Endodermal cell (in vitro differentiated cells): ENCODE measurements at regions not wholly inside any gene's neighbourhood (a gene's known extent, or its start where the extent isn't known, plus 50 kb on each side); places are given as distances from the start of the nearest gene placed in this dataset.

Experiments
- DNase-seq: peaks from one replicate; pipeline ENCODE4 v3.0.0-alpha.2; 2017
- H3K27ac ChIP-seq: 2 replicates; pipeline ENCODE4 v1.5.1; 2013; ENCODE audit warnings: mild to moderate bottlenecking, low read depth, low read length, moderate library complexity
- H3K27me3 ChIP-seq: 2 replicates; pipeline ENCODE4 v1.6.1; 2013; ENCODE audit warnings: mild to moderate bottlenecking, low read length, moderate library complexity; ENCODE audit not compliant: insufficient read depth, control insufficient read depth, poor library complexity, severe bottlenecking
- H3K36me3 ChIP-seq: 2 replicates; pipeline ENCODE4 v1.7.0; 2013; ENCODE audit warnings: mild to moderate bottlenecking, low read length, moderate library complexity; ENCODE audit not compliant: control insufficient read depth, insufficient read depth
- H3K4me1 ChIP-seq: one replicate; pipeline ENCODE4 v1.7.0; 2013; ENCODE audit warnings: low read length; ENCODE audit not compliant: control insufficient read depth, insufficient read depth
- H3K4me3 ChIP-seq: 2 replicates; pipeline ENCODE4 v1.5.1; 2013; ENCODE audit warnings: mild to moderate bottlenecking, low read length, moderate library complexity
- H3K9ac ChIP-seq: 2 replicates; pipeline ENCODE4 v1.6.1; 2013; ENCODE audit warnings: mild to moderate bottlenecking, low read length, moderate library complexity; ENCODE audit not compliant: poor library complexity, severe bottlenecking; ENCODE audit errors: extremely low read depth
- H3K9me3 ChIP-seq: 2 replicates; pipeline ENCODE4 v1.6.1; 2013; ENCODE audit warnings: mild to moderate bottlenecking, low read length, moderate library complexity; ENCODE audit not compliant: control insufficient read depth
- H3K27ac Mint-ChIP-seq: 2 replicates; pipeline ENCODE4 v1.8.0; 2020; ENCODE audit warnings: mixed read lengths
- H3K27me3 Mint-ChIP-seq: 2 replicates; pipeline ENCODE4 v1.8.0; 2021; ENCODE audit warnings: mild to moderate bottlenecking, mixed read lengths; ENCODE audit not compliant: insufficient read depth
- H3K36me3 Mint-ChIP-seq: 2 replicates; pipeline ENCODE4 v1.8.0; 2020; ENCODE audit warnings: low read depth, mixed read lengths
- H3K4me1 Mint-ChIP-seq: 2 replicates; pipeline ENCODE4 v1.8.0; 2020; ENCODE audit warnings: mixed read lengths
- H3K4me3 Mint-ChIP-seq: 2 replicates; pipeline ENCODE4 v1.8.0; 2020; ENCODE audit warnings: mild to moderate bottlenecking, moderate library complexity, mixed read lengths
- H3K9me3 Mint-ChIP-seq: 2 replicates; pipeline ENCODE4 v1.8.0; 2020; ENCODE audit warnings: mild to moderate bottlenecking, mixed read lengths
- WGBS, 2 experiments: methylation state at CpG; one replicate each; pipeline versions ENCODE4 v1.1.5 to v1.1.7; 2013; ENCODE audit warnings: missing lambda C conversion rate in 2 of 2, mixed read lengths in 1 of 2; ENCODE audit not compliant: insufficient coverage in 1 of 2, insufficient read length in 1 of 2; 5-methylcytosine and 5-hydroxymethylcytosine counted together
- TF ChIP-seq, protein P1 (sequence below): fragments of 200-600 bp; sonication (generic); conservative IDR thresholded peaks from 2 replicates; pipeline ENCODE4 v1.5.0; 2021; ENCODE audit warnings: antibody characterized with exemption, mild to moderate bottlenecking

DNA sequence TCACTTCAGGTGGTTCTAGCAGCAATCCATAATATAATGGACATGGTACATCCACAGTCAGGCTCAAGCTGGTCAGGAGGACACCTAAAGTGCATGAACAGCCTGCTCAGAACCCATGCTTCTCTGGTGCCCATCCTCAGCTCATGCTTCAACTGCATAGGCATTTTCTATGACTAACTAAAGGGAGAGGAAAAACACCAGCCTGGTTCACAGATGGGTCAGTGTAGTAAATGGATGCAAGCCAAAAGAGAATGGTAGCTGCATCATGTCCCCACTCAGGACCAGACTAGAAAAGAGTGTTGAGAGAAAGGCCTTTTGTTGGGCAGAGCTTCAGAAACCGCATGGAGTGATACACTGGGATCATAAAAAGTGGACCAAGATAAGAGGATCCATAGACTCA lies 556.6 kb downstream of the TLE1 start:
- no peaks in the 10 kb centered on the region for H3K9me3 ChIP-seq
- peaks cover 16% of the 10 kb centered on the region for H3K4me1 Mint-ChIP-seq
- H3K27ac Mint-ChIP-seq, result no peak overlapping the region
- no peak overlapping the region for H3K9ac ChIP-seq
- H3K4me3 ChIP-seq, result no peak overlapping the region
- H3K27ac ChIP-seq, result no peak overlapping the region
- H3K27me3 ChIP-seq, result no peaks in the 10 kb centered on the region
- TF ChIP-seq, protein P1, sequence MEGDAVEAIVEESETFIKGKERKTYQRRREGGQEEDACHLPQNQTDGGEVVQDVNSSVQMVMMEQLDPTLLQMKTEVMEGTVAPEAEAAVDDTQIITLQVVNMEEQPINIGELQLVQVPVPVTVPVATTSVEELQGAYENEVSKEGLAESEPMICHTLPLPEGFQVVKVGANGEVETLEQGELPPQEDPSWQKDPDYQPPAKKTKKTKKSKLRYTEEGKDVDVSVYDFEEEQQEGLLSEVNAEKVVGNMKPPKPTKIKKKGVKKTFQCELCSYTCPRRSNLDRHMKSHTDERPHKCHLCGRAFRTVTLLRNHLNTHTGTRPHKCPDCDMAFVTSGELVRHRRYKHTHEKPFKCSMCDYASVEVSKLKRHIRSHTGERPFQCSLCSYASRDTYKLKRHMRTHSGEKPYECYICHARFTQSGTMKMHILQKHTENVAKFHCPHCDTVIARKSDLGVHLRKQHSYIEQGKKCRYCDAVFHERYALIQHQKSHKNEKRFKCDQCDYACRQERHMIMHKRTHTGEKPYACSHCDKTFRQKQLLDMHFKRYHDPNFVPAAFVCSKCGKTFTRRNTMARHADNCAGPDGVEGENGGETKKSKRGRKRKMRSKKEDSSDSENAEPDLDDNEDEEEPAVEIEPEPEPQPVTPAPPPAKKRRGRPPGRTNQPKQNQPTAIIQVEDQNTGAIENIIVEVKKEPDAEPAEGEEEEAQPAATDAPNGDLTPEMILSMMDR, result no peak
- H3K9me3 Mint-ChIP-seq, result no peaks in the 10 kb centered on the region
- no peaks in the 10 kb centered on the region for H3K36me3 Mint-ChIP-seq
- no peaks in the 10 kb centered on the region for H3K27me3 Mint-ChIP-seq
- H3K36me3 ChIP-seq, result no peaks in the 10 kb centered on the region
- H3K4me1 ChIP-seq, result peaks cover 1% of the 10 kb centered on the region
- 91 to 100% methylated on average over 1 of the region's 1 CpG for WGBS, 2 experiments
- no peak overlapping the region for H3K4me3 Mint-ChIP-seq
- DNase-seq, result no peak

DNA sequence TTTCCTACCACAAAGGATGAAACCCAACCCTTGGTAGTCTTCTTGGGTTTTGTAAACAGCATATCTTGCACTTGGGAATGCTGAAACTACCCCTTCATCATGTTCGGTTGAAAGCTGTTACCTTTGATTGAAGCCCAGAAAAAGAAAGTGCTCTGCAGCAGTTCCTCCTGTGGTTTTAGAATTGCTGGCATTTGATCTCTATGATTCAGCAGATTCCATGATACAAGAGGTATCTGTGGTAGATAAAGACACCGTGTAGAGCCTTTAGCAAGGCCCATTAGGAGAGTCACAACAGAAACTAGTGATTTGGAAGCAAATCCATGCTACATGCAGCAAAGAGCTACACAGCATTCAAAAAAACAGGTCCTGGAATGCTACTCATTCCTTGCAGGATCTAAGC lies 557.0 kb downstream of the TLE1 start:
- Histone ChIP-seq H3K9me3 (no peaks in the 10 kb centered on the region), H3K4me3 (no peak overlapping the region), H3K9ac (no peak overlapping the region), H3K27ac (no peak overlapping the region), H3K27me3 (no peaks in the 10 kb centered on the region), H3K36me3 (no peaks in the 10 kb centered on the region), H3K4me1 (no peaks in the 10 kb centered on the region)
- 63 to 85% methylated on average over 1 to 2 of the region's 2 CpGs for WGBS, 2 experiments
- Mint-ChIP-seq H3K27ac (no peak overlapping the region), H3K36me3 (no peaks in the 10 kb centered on the region), H3K9me3 (no peaks in the 10 kb centered on the region), H3K4me3 (no peak overlapping the region), H3K27me3 (no peaks in the 10 kb centered on the region), H3K4me1 (peaks cover 13% of the 10 kb centered on the region)
- DNase-seq, result no peak
- TF ChIP-seq, protein P1, result no peak

DNA sequence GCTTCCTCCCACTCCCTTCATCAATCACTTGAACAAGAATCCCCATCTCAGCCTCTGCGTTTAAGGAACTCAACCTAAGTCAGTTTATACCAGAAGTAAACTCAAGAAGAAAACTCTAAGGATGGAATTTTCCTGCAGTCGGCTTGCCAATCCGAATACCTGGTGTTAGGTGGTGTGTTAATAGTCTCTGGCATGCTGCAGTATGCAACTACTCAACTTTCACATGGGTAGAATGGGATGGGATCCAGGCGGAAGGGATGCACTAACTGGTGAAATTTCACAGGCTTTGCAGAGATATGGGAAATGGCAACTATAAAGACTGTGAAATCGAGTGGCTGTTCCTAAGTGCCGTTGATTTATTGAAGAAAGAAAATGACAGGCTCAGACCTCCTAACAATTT lies 560.6 kb downstream of the TLE1 start:
- H3K9ac ChIP-seq, result no peak overlapping the region
- Mint-ChIP-seq H3K27ac (no peak overlapping the region), H3K9me3 (no peaks in the 10 kb centered on the region), H3K27me3 (no peaks in the 10 kb centered on the region), H3K4me1 (peaks cover 30% of the 10 kb centered on the region), H3K4me3 (no peak overlapping the region), H3K36me3 (no peaks in the 10 kb centered on the region)
- WGBS, 2 experiments, result 80 to 88% methylated on average over 1 to 6 of the region's 6 CpGs
- TF ChIP-seq, protein P1, result no peak
- H3K27me3 ChIP-seq, result no peaks in the 10 kb centered on the region
- no peak overlapping the region for H3K27ac ChIP-seq
- no peaks in the 10 kb centered on the region for H3K4me1 ChIP-seq
- no peak for DNase-seq
- H3K9me3 ChIP-seq, result no peaks in the 10 kb centered on the region
- no peak overlapping the region for H3K4me3 ChIP-seq
- H3K36me3 ChIP-seq, result no peaks in the 10 kb centered on the region
